Germinal center (tissue), 1 donor: ENCODE measurements at regions not wholly inside any gene's neighbourhood (a gene's known extent, or its start where the extent isn't known, plus 50 kb on each side); places are given as distances from the start of the nearest gene placed in this dataset.

Experiments used
- DNase-seq: peaks from one replicate; pipeline ENCODE4 v3.0.0; 2012; ENCODE audit warnings: mixed read lengths, low spot score

GRCh38 chr3:30945291-30945690 is 50.8 kb upstream of the GADL1 start:
- no peak for DNase-seq

- DNase-seq: no peak
These were observed 54.0 kb upstream of the GADL1 start for GRCh38 chr3:30948426-30948825.

- DNase-seq: no peak
These were observed 57.4 kb upstream of the GADL1 start for GRCh38 chr3:30951826-30952225.

GRCh38 chr3:30952786-30953185 is 58.3 kb upstream of the GADL1 start:
- no peak for DNase-seq

GRCh38 chr3:30954426-30954825 is 60.0 kb upstream of the GADL1 start:
- no peak for DNase-seq

- DNase-seq: no peak
These were observed 67.6 kb upstream of the GADL1 start for GRCh38 chr3:30962084-30962483.

GRCh38 chr3:30962493-30962892 is 68.0 kb upstream of the GADL1 start:
- DNase-seq: no peak

GRCh38 chr3:30963223-30963722 is 68.8 kb upstream of the GADL1 start:
- DNase-seq: no peak

- DNase-seq: no peak
These were observed 70.2 kb upstream of the GADL1 start for GRCh38 chr3:30964612-30965011.

- no peak for DNase-seq
These were observed 72.4 kb upstream of the GADL1 start for GRCh38 chr3:30966896-30967295.

- DNase-seq: no peak
These were observed 75.7 kb upstream of the GADL1 start for GRCh38 chr3:30970183-30970582.

- DNase-seq: no peak
These were observed 78.0 kb upstream of the GADL1 start for GRCh38 chr3:30972449-30972848.

- DNase-seq: no peak
These were observed 79.6 kb upstream of the GADL1 start for GRCh38 chr3:30974071-30974470.

- no peak for DNase-seq
These were observed 83.1 kb upstream of the GADL1 start for GRCh38 chr3:30977592-30977991.

- no peak for DNase-seq
These were observed 86.5 kb upstream of the GADL1 start for GRCh38 chr3:30980993-30981392.

- DNase-seq: no peak
These were observed 88.1 kb upstream of the GADL1 start for GRCh38 chr3:30982416-30983075.

GRCh38 chr3:30984855-30985749 is 90.6 kb upstream of the GADL1 start:
- no peak for DNase-seq

GRCh38 chr3:30986551-30986950 is 92.1 kb upstream of the GADL1 start:
- DNase-seq: no peak

GRCh38 chr3:30988769-30989168 is 94.3 kb upstream of the GADL1 start:
- DNase-seq: no peak

GRCh38 chr3:30989276-30990030 is 95.0 kb upstream of the GADL1 start:
- no peak for DNase-seq

- DNase-seq: no peak
These were observed 102.0 kb upstream of the GADL1 start for GRCh38 chr3:30996467-30996866.

- DNase-seq: no peak
These were observed 108.3 kb upstream of the GADL1 start for GRCh38 chr3:31002730-31003129.
